B cell (primary cell): ENCODE measurements at regions not wholly inside any gene's neighbourhood (a gene's known extent, or its start where the extent isn't known, plus 50 kb on each side); places are given as distances from the start of the nearest gene placed in this dataset.

Source experiments
- ATAC-seq: fragments of 200-7000 bp; cut with Tn5 transposase; one replicate; pipeline ENCODE4 v1.10.0; 2021; ENCODE audit warnings: low read depth, mild to moderate bottlenecking, moderate number of reproducible peaks, moderate library complexity
- CTCF ChIA-PET: fragments of 350-600 bp; sonication (Branson Sonifier 250); formaldehyde crosslinking; loops from one replicate; lab custom pipeline; 2021; ENCODE audit warnings: antibody characterized with exemption, inconsistent platforms; lab: Charles Lee
- POLR2A ChIA-PET: fragments of 350-600 bp; sonication (Branson Sonifier 250); formaldehyde crosslinking; loops from one replicate; lab custom pipeline; 2021; ENCODE audit warnings: antibody characterized with exemption; lab: Charles Lee
- DNase-seq: peaks from one replicate; pipeline ENCODE4 v3.0.0; 2013
- H2AFZ ChIP-seq: 2 replicates; pipeline ENCODE4 v1.6.1; 2012; ENCODE audit warnings: mild to moderate bottlenecking, low read depth, low read length; ENCODE audit not compliant: insufficient read depth, poor library complexity, severe bottlenecking
- H3K27ac ChIP-seq, 2 donors: 1 replicate in 1 of 2; 2 replicates in 1 of 2; pipeline ENCODE4 v1.5.1; 2012 to 2013; ENCODE audit warnings: low read length in 2 of 2, mild to moderate bottlenecking in 2 of 2, moderate library complexity in 1 of 2
- H3K27me3 ChIP-seq, 4 experiments: fragments of 200-600 bp in 1 of 4; sonication (generic) in 1 of 4; replicated peaks in 1 of 4; 1 replicate in 2 of 4; 2 replicates in 2 of 4; pipeline versions ENCODE4 v1.6.1 to v1.7.0; 2013 to 2016; ENCODE audit warnings: low read length in 3 of 4, mild to moderate bottlenecking in 2 of 4, mixed read lengths in 1 of 4, moderate library complexity in 1 of 4; ENCODE audit not compliant: insufficient read depth in 4 of 4, control insufficient read depth in 3 of 4; ENCODE audit errors: control extremely low read depth in 1 of 4
- H3K36me3 ChIP-seq, 2 experiments: replicated peaks in 1 of 2; 1 replicate in 1 of 2; 2 replicates in 1 of 2; pipeline versions ENCODE4 v1.6.1 to v1.7.1; 2013; ENCODE audit warnings: low read length in 1 of 2; ENCODE audit not compliant: insufficient read depth in 2 of 2, control insufficient read depth in 1 of 2; ENCODE audit errors: control extremely low read depth in 1 of 2, extremely low read depth in 1 of 2
- H3K4me1 ChIP-seq, 2 donors: fragments of 200-600 bp in 1 of 2; sonication (generic) in 1 of 2; 1 replicate in 1 of 2; 2 replicates in 1 of 2; pipeline versions ENCODE4 v1.5.1 to v1.6.1; 2013 to 2017; ENCODE audit warnings: low read length in 2 of 2; ENCODE audit not compliant: control insufficient read depth in 2 of 2, insufficient read depth in 2 of 2
- H3K4me2 ChIP-seq: replicated peaks from 2 replicates; pipeline ENCODE3; 2012; ENCODE audit warnings: mild to moderate bottlenecking, low read depth, low read length; ENCODE audit not compliant: poor library complexity, severe bottlenecking
- H3K4me3 ChIP-seq, 5 experiments: fragments of 200-600 bp in 1 of 5; sonication (generic) in 1 of 5; 1 replicate in 3 of 5; 2 replicates in 2 of 5; pipeline versions ENCODE4 v1.5.1 to v1.7.0; 2011 to 2016; ENCODE audit warnings: low read length in 4 of 5, mild to moderate bottlenecking in 4 of 5, low read depth in 2 of 5, control low read depth in 1 of 5, moderate library complexity in 1 of 5; ENCODE audit not compliant: insufficient read depth in 1 of 5; ENCODE audit errors: control extremely low read depth in 1 of 5, extremely low read depth in 1 of 5
- H3K79me2 ChIP-seq: fragments of 200-600 bp; sonication (generic); one replicate; pipeline ENCODE4 v1.6.0; 2016; ENCODE audit warnings: low read length; ENCODE audit not compliant: control insufficient read depth, insufficient read depth
- H3K9ac ChIP-seq: fragments of 200-600 bp; sonication (generic); 2 replicates; pipeline ENCODE4 v1.6.1; 2017; ENCODE audit warnings: mild to moderate bottlenecking, low read length, moderate library complexity
- H3K9me3 ChIP-seq, 3 donors: one replicate each; pipeline versions ENCODE4 v1.6.1 to v1.7.1; 2013; ENCODE audit warnings: low read length in 2 of 3; ENCODE audit not compliant: control insufficient read depth in 2 of 3, insufficient read depth in 1 of 3; ENCODE audit errors: control extremely low read depth in 1 of 3
- H4K20me1 ChIP-seq: 2 replicates; pipeline ENCODE4 v1.6.0; 2012; ENCODE audit warnings: mild to moderate bottlenecking, low read length; ENCODE audit not compliant: insufficient read depth, control insufficient read depth, poor library complexity, severe bottlenecking
- H3K27ac Mint-ChIP-seq: one replicate; pipeline ENCODE4 v1.8.0; 2021; ENCODE audit warnings: mixed read lengths
- H3K27me3 Mint-ChIP-seq: one replicate; pipeline ENCODE4 v1.8.0; 2021; ENCODE audit warnings: mixed read lengths
- H3K4me1 Mint-ChIP-seq: one replicate; pipeline ENCODE4 v1.8.0; 2021; ENCODE audit warnings: mixed read lengths
- H3K4me3 Mint-ChIP-seq: one replicate; pipeline ENCODE4 v1.8.0; 2021; ENCODE audit warnings: mixed read lengths
- H3K9me3 Mint-ChIP-seq: one replicate; pipeline ENCODE4 v1.8.0; 2022; ENCODE audit warnings: mixed read lengths; ENCODE audit not compliant: insufficient read depth
- CTCF ChIP-seq: fragments of 200-600 bp; IDR thresholded peaks from one replicate; pipeline ENCODE4 v1.8.0; 2022; ENCODE audit warnings: antibody characterized with exemption, mild to moderate bottlenecking
- EZH2 ChIP-seq: IDR thresholded peaks from 2 replicates; pipeline ENCODE4 v1.6.1; 2012; ENCODE audit warnings: borderline replicate concordance, low read depth, mild to moderate bottlenecking, moderate library complexity, low read length; ENCODE audit not compliant: insufficient read depth, poor library complexity, severe bottlenecking
- WGBS: methylation state at CpG from one replicate; pipeline ENCODE4 v1.1.5; 2013; ENCODE audit warnings: missing lambda C conversion rate; ENCODE audit not compliant: insufficient coverage; 5-methylcytosine and 5-hydroxymethylcytosine counted together
- intact Hi-C: fragments of 100-400 bp; cut with micrococcal nuclease; formaldehyde crosslinking; loops from one replicate; pipeline ENCODE4 v1.10.0; 2022

- no peak for DNase-seq
- ChIA-PET CTCF (no interaction called here), POLR2A (no interaction called here)
- H3K4me1 ChIP-seq: no peaks in the 10 kb centered on the region
- H3K4me3 ChIP-seq: no peak overlapping the region
- WGBS: no CpG with 5 or more reads among the region's 4 CpGs
- H3K4me2 ChIP-seq: no peak overlapping the region
- no peaks in the 10 kb centered on the region for H3K9me3 Mint-ChIP-seq
- H3K27ac Mint-ChIP-seq: no peak overlapping the region
- H3K4me1 Mint-ChIP-seq: no peaks in the 10 kb centered on the region
- H3K79me2 ChIP-seq: no peaks in the 10 kb centered on the region
- intact Hi-C loops: no loop called here
- no peak overlapping the region for H3K9ac ChIP-seq
- TF ChIP-seq CTCF: no peak
- no peak for TF ChIP-seq EZH2
- no peak overlapping the region for H2AFZ ChIP-seq
- no peaks in the 10 kb centered on the region for H3K36me3 ChIP-seq
- peaks cover 16% of the 10 kb centered on the region for H3K27me3 Mint-ChIP-seq
- no peak overlapping the region for H3K4me3 Mint-ChIP-seq
- ATAC-seq: no peak
- no peaks in the 10 kb centered on the region for H3K9me3 ChIP-seq
- H3K27me3 ChIP-seq: peaks cover 0 to 3% (median 0%) of the 10 kb centered on the region in 4 experiments
- no peaks in the 10 kb centered on the region for H4K20me1 ChIP-seq
- H3K27ac ChIP-seq: no peak overlapping the region
These were observed 282.5 kb upstream of the SMARCA2 start for GRCh38 chr9:1732670-1733069.

DNA sequence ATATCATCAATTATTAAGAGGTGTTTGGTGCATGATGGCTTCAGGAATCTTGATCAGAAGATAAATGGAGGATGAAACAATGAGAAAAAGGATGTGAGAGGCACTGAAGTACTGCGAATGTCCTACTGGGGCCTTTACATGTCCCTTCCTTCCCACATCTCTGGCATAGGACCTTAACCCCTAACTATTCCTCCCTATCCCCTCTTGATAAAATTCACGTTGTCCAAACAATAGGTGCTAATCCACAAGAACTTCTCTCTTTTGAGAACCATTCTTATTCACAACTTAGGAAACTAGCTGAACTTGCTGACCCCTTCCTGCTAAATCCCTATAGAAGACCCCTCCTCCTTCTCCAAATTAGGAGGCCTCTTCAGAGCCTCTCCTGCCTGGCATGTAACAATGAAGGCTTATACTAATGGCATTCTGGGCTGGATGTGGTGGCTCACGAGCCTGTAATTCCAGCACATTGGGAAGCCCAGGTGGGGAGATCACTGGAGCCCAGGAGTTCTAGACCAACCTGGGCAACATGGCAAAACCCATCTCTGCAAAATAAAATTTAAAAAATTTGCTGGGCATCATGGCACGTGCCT is 276.5 kb upstream of the SMARCA2 start:
- Mint-ChIP-seq H3K27me3 (peaks cover 9% of the 10 kb centered on the region), H3K27ac (no peak overlapping the region), H3K4me1 (no peaks in the 10 kb centered on the region), H3K4me3 (no peak overlapping the region), H3K9me3 (no peaks in the 10 kb centered on the region)
- TF ChIP-seq CTCF (no peak), EZH2 (no peak)
- intact Hi-C loops: no loop called here
- Histone ChIP-seq H3K4me3 (no peak overlapping the region), H3K27me3 (peaks cover 0 to 3% (median 0%) of the 10 kb centered on the region in 4 experiments), H3K4me2 (no peak overlapping the region), H3K4me1 (no peaks in the 10 kb centered on the region), H2AFZ (no peak overlapping the region), H3K79me2 (no peaks in the 10 kb centered on the region), H3K9me3 (no peaks in the 10 kb centered on the region), H3K9ac (no peak overlapping the region), H4K20me1 (no peaks in the 10 kb centered on the region), H3K36me3 (no peaks in the 10 kb centered on the region), H3K27ac (no peak overlapping the region)
- ChIA-PET POLR2A (no interaction called here), CTCF (no interaction called here)
- WGBS: 67% methylated on average over 3 of the region's 4 CpGs
- no peak for ATAC-seq
- no peak for DNase-seq
